Glutamatergic neuron (in vitro differentiated cells): ENCODE measurements at regions not wholly inside any gene's neighbourhood (a gene's known extent, or its start where the extent isn't known, plus 50 kb on each side); places are given as distances from the start of the nearest gene placed in this dataset.

Source experiments
- DNase-seq: peaks from one replicate; pipeline ENCODE4 v3.0.0; 2022
- H3K27ac Mint-ChIP-seq: one replicate; pipeline ENCODE4 v1.8.0; 2020; ENCODE audit warnings: mild to moderate bottlenecking, mixed read lengths, inconsistent platforms; ENCODE audit not compliant: unreplicated experiment
- H3K27me3 Mint-ChIP-seq: one replicate; pipeline ENCODE4 v1.8.0; 2020; ENCODE audit warnings: mild to moderate bottlenecking, moderate library complexity, mixed read lengths, inconsistent platforms; ENCODE audit not compliant: unreplicated experiment
- H3K36me3 Mint-ChIP-seq: one replicate; pipeline ENCODE4 v1.8.0; 2020; ENCODE audit warnings: mild to moderate bottlenecking, mixed read lengths, inconsistent platforms; ENCODE audit not compliant: unreplicated experiment
- H3K4me1 Mint-ChIP-seq: one replicate; pipeline ENCODE4 v1.8.0; 2020; ENCODE audit warnings: mild to moderate bottlenecking, low read depth, mixed read lengths, inconsistent platforms; ENCODE audit not compliant: unreplicated experiment
- H3K4me3 Mint-ChIP-seq: one replicate; pipeline ENCODE4 v1.8.0; 2020; ENCODE audit warnings: mild to moderate bottlenecking, mixed read lengths, inconsistent platforms; ENCODE audit not compliant: unreplicated experiment
- H3K9me3 Mint-ChIP-seq: one replicate; pipeline ENCODE4 v1.8.0; 2020; ENCODE audit warnings: mild to moderate bottlenecking, moderate library complexity, mixed read lengths, inconsistent platforms; ENCODE audit not compliant: unreplicated experiment
- CTCF ChIP-seq: fragments of 200-600 bp; sonication (generic); IDR thresholded peaks from one replicate; pipeline ENCODE4 v1.5.0; 2021; ENCODE audit not compliant: partially characterized antibody, unreplicated experiment

DNA sequence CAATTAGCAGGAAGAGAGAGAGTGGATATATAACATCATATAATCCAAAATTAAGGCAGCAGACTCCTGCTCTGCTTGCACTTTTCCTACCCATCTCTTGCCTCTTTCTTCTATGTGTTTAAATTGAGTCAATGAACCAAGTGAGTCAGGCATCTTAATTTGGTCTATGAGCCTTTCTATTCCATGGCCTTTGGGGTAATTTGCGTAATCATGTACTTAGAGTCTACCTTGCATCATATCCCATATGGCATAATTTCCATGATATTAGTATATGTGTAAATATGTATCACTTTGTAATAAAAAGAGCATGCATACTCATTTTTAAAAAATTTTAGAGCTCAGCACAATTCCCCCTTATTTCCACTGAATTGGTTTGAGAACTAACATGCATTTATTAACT, 555.2 kb downstream of the STK39 start:
- Mint-ChIP-seq H3K36me3 (no peaks in the 10 kb centered on the region), H3K4me3 (no peak overlapping the region), H3K9me3 (no peaks in the 10 kb centered on the region), H3K4me1 (peaks cover 14% of the 10 kb centered on the region), H3K27ac (no peak overlapping the region), H3K27me3 (peaks cover 1% of the 10 kb centered on the region)
- no peak for DNase-seq
- no peak for TF ChIP-seq CTCF

DNA sequence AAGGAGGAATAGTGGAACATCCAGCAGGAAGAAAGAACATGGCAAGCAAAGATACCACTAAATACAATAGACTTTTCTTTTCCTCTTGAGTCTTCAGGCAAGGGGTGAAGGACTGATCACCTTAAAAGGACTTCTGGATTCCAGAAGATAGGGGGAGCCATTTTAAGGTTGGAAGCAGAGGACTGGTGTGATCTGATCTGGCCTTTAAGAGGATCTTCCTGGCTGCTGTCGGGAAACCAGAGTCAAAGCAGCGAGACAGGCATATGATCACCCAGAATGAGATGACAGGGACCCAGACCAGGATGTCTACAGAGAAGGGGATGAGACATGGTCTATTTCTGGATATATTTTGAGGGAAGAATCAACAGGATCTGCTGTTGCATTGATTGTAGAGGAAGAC, 558.0 kb downstream of the STK39 start:
- H3K4me3 Mint-ChIP-seq: no peak overlapping the region
- peak; percentile 18 for TF ChIP-seq CTCF
- peaks cover 1% of the 10 kb centered on the region for H3K27me3 Mint-ChIP-seq
- H3K36me3 Mint-ChIP-seq: no peaks in the 10 kb centered on the region
- no peak for DNase-seq
- H3K4me1 Mint-ChIP-seq: peaks cover 14% of the 10 kb centered on the region
- H3K9me3 Mint-ChIP-seq: no peaks in the 10 kb centered on the region
- no peak overlapping the region for H3K27ac Mint-ChIP-seq

DNA sequence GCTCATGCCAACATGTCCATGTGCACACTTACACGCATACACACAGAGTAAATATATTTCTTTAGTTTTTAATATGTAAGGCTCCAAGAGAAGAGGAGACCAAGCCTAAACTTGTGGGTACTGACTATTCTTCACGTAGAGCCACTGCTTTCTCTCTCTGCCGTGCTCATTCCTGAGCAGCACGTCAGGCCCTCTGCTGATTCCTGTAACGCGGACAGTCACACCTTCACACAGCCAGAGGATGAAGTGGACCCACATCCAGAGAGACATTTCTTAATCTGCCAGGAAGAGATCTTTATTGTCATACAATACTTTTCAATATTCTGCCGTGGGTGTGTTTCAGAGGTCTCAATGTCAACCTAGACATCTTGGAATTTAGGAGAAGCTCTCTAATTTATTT, 560.7 kb downstream of the STK39 start:
- Mint-ChIP-seq H3K27ac (no peak overlapping the region), H3K4me1 (peaks cover 10% of the 10 kb centered on the region), H3K36me3 (no peaks in the 10 kb centered on the region), H3K9me3 (peaks cover 2% of the 10 kb centered on the region), H3K27me3 (peaks cover 2% of the 10 kb centered on the region), H3K4me3 (no peak overlapping the region)
- TF ChIP-seq CTCF: no peak
- no peak for DNase-seq

DNA sequence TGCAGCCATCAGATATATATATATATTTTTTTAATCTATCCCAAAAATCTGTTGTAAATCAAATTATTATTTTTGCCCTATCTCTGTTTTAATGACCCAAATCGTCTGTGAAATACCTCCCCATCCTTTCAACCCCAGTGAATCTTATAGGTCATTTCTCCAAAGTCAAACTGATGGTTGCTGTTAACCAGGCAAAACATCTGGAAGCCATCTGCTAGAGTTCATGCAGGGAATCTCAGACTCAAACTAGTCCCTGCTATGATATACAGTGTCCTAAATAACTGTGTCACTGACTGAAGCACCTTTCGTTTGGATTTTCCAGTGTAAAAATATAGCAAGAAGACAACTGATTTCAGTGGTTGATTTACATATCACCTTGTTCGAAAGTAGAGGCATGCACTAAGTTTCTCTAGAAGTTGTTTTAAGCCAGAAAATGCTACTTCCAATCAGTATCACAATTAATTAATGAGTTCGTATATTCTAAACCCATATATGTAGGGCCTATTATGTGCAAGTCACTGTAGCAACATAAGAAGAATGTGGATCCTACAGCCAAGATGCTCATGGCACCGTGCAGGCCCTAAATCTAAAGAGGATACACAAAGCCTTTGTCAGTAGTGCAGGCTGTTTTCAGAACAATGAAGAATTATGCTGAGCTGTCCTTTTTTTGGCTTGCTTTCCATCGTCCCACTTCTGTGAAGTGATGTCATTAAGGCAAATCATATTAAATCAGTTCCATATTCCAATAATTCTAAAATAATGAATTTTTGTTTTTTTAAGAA, 566.0 kb downstream of the STK39 start:
- H3K9me3 Mint-ChIP-seq: peaks cover 2% of the 10 kb centered on the region
- no peaks in the 10 kb centered on the region for H3K36me3 Mint-ChIP-seq
- no peak overlapping the region for H3K4me3 Mint-ChIP-seq
- H3K27me3 Mint-ChIP-seq: peaks cover 2% of the 10 kb centered on the region
- H3K4me1 Mint-ChIP-seq: peaks cover 25% of the 10 kb centered on the region
- TF ChIP-seq CTCF: no peak
- H3K27ac Mint-ChIP-seq: no peak overlapping the region
- no peak for DNase-seq

GRCh38 chr2:167678158-167678557, 569.2 kb downstream of the STK39 start:
- peaks cover 2% of the 10 kb centered on the region for H3K9me3 Mint-ChIP-seq
- no peak overlapping the region for H3K4me3 Mint-ChIP-seq
- no peak for TF ChIP-seq CTCF
- H3K27me3 Mint-ChIP-seq: peaks cover 2% of the 10 kb centered on the region
- H3K36me3 Mint-ChIP-seq: no peaks in the 10 kb centered on the region
- no peak overlapping the region for H3K27ac Mint-ChIP-seq
- no peak for DNase-seq
- peaks cover 27% of the 10 kb centered on the region for H3K4me1 Mint-ChIP-seq
